ENCODE measurements at regions not wholly inside any gene's neighbourhood (a gene's known extent, or its start where the extent isn't known, plus 50 kb on each side); places are given as distances from the start of the nearest gene placed in this dataset.

DNA sequence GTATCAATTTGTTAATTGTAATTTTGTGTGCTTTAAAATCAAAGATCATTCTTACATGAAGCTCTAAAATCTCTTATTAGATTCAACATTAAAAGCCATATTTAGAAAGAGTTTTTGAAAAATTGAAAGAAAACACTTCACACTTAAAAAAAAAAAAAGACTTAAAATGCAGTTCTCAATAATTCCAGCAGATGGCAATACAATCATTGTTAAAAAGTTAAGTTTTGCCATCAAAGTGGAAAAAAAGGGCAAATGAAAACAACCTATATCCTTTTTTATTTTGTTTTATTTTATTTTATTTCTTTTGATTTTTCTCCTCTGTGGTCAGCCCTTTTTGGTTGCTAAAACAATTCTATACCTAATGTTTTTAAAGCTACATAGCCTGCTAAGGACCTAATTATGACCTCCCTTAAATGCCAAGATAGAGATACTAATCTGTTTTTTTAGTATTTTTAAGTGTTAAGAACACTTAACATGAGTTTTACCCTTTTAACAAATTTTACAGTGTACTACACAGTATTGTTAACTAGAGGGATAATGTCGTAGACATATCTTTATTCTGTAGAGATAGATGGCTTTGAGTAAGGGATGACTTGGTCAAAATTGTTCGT, 154.2 kb upstream of the DAB2 start:
- ChIA-PET CTCF (interaction anchor here (0.6 to 1.4 kb wide), 13 partner anchors 14 to 1677 kb away, joined by 3 to 6 read pairs (median 3); no protein-coding TSS in a partner anchor), POLR2A (ENCODE audit: low non-redundant PET) (no interaction called here)
- no peak overlapping the region for H3K27ac ChIP-seq
- TF ChIP-seq, protein P1, sequence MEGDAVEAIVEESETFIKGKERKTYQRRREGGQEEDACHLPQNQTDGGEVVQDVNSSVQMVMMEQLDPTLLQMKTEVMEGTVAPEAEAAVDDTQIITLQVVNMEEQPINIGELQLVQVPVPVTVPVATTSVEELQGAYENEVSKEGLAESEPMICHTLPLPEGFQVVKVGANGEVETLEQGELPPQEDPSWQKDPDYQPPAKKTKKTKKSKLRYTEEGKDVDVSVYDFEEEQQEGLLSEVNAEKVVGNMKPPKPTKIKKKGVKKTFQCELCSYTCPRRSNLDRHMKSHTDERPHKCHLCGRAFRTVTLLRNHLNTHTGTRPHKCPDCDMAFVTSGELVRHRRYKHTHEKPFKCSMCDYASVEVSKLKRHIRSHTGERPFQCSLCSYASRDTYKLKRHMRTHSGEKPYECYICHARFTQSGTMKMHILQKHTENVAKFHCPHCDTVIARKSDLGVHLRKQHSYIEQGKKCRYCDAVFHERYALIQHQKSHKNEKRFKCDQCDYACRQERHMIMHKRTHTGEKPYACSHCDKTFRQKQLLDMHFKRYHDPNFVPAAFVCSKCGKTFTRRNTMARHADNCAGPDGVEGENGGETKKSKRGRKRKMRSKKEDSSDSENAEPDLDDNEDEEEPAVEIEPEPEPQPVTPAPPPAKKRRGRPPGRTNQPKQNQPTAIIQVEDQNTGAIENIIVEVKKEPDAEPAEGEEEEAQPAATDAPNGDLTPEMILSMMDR (conservative IDR thresholded peaks at IDR 0.05; ENCODE audit: low read depth) = peak; percentile 78
- no peak for DNase-seq (ENCODE audit: low spot score)

DNA sequence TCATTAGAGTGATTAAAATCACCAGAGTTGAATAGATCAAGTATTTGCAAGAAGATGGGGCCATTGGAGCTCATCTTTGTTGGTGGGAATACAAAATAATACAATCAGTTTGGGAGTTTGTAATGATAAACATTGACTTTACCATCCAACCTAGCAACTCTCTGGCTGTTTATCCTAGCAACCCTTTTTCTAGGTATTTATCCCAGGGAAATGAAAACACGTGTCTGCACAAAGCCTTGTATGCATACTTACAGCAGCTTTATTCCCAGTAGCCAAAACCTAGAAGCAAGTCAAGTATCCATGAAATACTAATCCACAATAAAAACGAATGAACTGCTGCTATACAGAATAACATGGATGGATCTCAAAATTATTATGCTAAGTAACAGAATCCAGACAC, 152.7 kb upstream of the DAB2 start:
- no peak for DNase-seq (ENCODE audit: low spot score)
- POLR2A ChIA-PET (ENCODE audit: low non-redundant PET) = no interaction called here
- TF ChIP-seq, protein P1 (conservative IDR thresholded peaks at IDR 0.05; ENCODE audit: low read depth) = no peak
- H3K27ac ChIP-seq = no peak overlapping the region
- CTCF ChIA-PET = interaction anchor here (0.5 to 0.6 kb wide), 2 partner anchors 24 to 526 kb away, joined by 3 to 4 read pairs; no protein-coding TSS in a partner anchor

DNA sequence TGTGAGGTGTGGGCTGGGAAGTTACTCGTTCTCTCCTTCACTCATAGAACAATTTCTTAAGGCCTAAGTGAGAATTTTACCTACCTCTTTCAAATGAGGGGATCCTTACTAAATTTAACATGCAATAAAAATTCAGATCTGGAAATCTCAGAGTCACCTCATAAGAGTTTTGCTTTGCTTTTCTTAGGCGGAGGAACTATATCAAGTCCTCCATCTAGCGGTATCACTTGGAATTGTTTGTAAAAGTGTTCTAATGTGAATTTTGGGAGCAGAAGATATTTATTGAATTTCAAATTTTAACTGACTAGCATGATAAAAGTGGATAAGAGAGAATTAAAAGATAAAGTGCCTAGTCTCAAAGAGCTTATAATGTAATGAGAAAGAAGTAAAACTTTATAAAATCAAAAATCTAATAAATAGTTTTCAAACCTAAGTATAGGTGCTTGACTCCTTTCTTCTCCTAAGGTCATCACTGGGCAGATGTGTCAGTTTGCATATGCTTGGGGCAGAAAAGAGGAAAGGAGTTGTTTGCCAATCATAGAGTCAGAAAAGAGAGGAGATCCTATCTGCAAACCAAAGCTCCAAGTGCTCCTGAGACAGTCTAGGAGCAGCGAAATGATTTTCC, 145.7 kb upstream of the DAB2 start:
- DNase-seq (ENCODE audit: low spot score) = peak; percentile 25
- no peak overlapping the region for H3K27ac ChIP-seq
- POLR2A ChIA-PET (ENCODE audit: low non-redundant PET) = no interaction called here
- CTCF ChIA-PET = interaction anchor here (0.5 to 1.1 kb wide), 4 partner anchors 26 to 1199 kb away, joined by 3 to 5 read pairs (median 4); no protein-coding TSS in a partner anchor
- TF ChIP-seq, protein P1 (conservative IDR thresholded peaks at IDR 0.05; ENCODE audit: low read depth) = peak; percentile 85

DNA sequence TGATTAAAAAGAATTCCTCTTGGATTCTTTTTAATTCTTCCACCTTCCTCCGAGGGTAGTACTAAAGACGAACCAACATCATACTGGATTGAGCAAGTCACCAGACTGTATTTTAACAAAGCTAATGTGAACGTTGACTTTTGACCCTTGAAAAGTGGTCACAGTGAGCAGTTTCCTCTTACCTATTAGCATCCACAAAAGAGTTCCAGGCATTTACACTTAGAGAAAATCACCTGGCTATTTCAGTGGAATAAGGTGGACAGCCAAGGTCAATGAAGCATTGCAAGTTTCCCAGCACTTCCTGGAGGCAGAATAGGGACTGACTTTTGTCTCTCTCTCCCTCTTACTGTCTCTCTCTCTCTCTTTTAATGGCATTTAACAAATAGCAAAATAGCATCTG, 145.1 kb upstream of the DAB2 start:
- no peak for DNase-seq (ENCODE audit: low spot score)
- H3K27ac ChIP-seq = no peak overlapping the region
- ChIA-PET POLR2A (ENCODE audit: low non-redundant PET) (no interaction called here), CTCF (interaction anchor here (0.6 to 0.9 kb wide), 3 partner anchors 40 to 1288 kb away, joined by 3 to 6 read pairs (median 5); no protein-coding TSS in a partner anchor)
- TF ChIP-seq, protein P1 (conservative IDR thresholded peaks at IDR 0.05; ENCODE audit: low read depth) = no peak

DNA sequence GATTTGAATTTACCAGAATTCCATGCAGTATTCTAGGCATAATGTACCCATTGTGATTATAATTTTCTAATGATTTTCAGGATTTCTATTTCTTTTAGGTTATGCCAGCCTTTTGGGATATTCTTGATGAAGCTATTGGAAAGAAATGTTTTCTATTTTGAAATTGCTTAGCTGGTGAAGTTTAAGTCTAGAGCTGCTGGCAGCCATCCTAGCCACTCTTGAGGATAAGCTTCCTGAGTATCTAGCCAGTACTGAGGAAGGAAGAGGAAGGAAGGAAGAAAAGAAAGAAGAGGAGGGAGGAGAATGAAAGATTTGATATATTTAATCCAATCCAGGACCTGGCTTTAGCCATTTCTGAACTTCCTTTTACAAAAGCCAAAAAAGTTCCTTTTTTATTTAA, 142.1 kb upstream of the DAB2 start:
- ChIA-PET CTCF (no interaction called here), POLR2A (ENCODE audit: low non-redundant PET) (no interaction called here)
- no peak overlapping the region for H3K27ac ChIP-seq
- TF ChIP-seq, protein P1 (conservative IDR thresholded peaks at IDR 0.05; ENCODE audit: low read depth) = no peak
- DNase-seq (ENCODE audit: low spot score) = no peak

DNA sequence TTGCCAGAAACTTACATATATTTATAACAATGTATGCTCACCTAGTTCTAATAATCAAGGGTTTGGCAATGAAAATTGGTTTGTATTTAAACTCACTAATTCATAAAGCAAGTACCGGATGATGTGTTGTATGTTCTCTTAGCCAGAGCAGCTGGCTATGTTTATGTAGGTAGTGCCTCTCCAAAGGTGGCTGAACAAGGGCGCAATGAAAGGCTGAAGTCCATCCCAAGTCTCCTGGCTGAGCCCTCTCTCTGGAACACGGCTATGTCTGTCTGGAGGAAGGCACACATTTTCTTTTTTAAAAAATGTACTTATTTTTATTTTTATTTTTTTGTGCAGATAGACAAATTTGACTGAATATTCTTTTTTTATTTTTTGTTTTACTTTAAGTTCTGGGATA, 141.2 kb upstream of the DAB2 start:
- POLR2A ChIA-PET (ENCODE audit: low non-redundant PET) = no interaction called here
- no peak for DNase-seq (ENCODE audit: low spot score)
- TF ChIP-seq, protein P1 (conservative IDR thresholded peaks at IDR 0.05; ENCODE audit: low read depth) = no peak
- CTCF ChIA-PET = no interaction called here
- H3K27ac ChIP-seq = no peak overlapping the region
